H9 (cell line): ENCODE measurements at regions not wholly inside any gene's neighbourhood (a gene's known extent, or its start where the extent isn't known, plus 50 kb on each side); places are given as distances from the start of the nearest gene placed in this dataset.

Experiments
- DNase-seq: peaks from one replicate; pipeline ENCODE4 v3.0.0-alpha.2; 2017
- H2AFZ ChIP-seq: one replicate; pipeline ENCODE4 v1.6.1; 2013; ENCODE audit warnings: mild to moderate bottlenecking, low read length, control low read depth, moderate library complexity
- H2AK5ac ChIP-seq: 2 replicates; pipeline ENCODE4 v1.6.1; 2013; ENCODE audit warnings: low read length, control low read depth, mixed read lengths; ENCODE audit not compliant: insufficient read length
- H2BK120ac ChIP-seq: one replicate; pipeline ENCODE4 v1.6.1; 2013; ENCODE audit warnings: low read depth, mild to moderate bottlenecking, low read length, control low read depth, inconsistent platforms; ENCODE audit not compliant: poor library complexity, severe bottlenecking
- H2BK12ac ChIP-seq: 2 replicates; pipeline ENCODE4 v1.6.1; 2013; ENCODE audit warnings: low read length, control low read depth, mixed read lengths, low read depth; ENCODE audit not compliant: insufficient read length
- H2BK15ac ChIP-seq: 2 replicates; pipeline ENCODE4 v1.6.1; 2013; ENCODE audit warnings: low read depth, low read length, control low read depth
- H2BK20ac ChIP-seq: one replicate; pipeline ENCODE4 v1.6.1; 2013; ENCODE audit warnings: low read depth, mild to moderate bottlenecking, low read length, control low read depth, inconsistent platforms; ENCODE audit not compliant: poor library complexity, severe bottlenecking
- H2BK5ac ChIP-seq: 2 replicates; pipeline ENCODE4 v1.6.1; 2013; ENCODE audit warnings: low read length, control low read depth, mixed read lengths; ENCODE audit not compliant: insufficient read length
- H3K14ac ChIP-seq: 2 replicates; pipeline ENCODE4 v1.6.1; 2013; ENCODE audit warnings: low read length, control low read depth; ENCODE audit not compliant: insufficient read depth
- H3K18ac ChIP-seq: 2 replicates; pipeline ENCODE4 v1.6.1; 2013; ENCODE audit warnings: low read depth, mild to moderate bottlenecking, mixed read lengths, low read length, control low read depth; ENCODE audit not compliant: insufficient read length
- H3K23ac ChIP-seq: 2 replicates; pipeline ENCODE4 v1.6.1; 2013; ENCODE audit warnings: low read length, control low read depth, mixed read lengths, low read depth; ENCODE audit not compliant: insufficient read length
- H3K23me2 ChIP-seq: 2 replicates; pipeline ENCODE4 v1.6.1; 2013; ENCODE audit warnings: low read depth, mild to moderate bottlenecking, mixed read lengths, low read length, control low read depth; ENCODE audit not compliant: insufficient read length, poor library complexity, severe bottlenecking
- H3K27ac ChIP-seq: 2 replicates; pipeline ENCODE4 v1.5.1; 2013; ENCODE audit warnings: low read length, control low read depth, mixed read lengths, low read depth; ENCODE audit not compliant: insufficient read length
- H3K27me3 ChIP-seq: 2 replicates; pipeline ENCODE4 v1.6.1; 2013; ENCODE audit warnings: low read length, control low read depth, inconsistent platforms; ENCODE audit not compliant: insufficient read depth
- H3K4ac ChIP-seq: 2 replicates; pipeline ENCODE4 v1.6.1; 2013; ENCODE audit warnings: low read depth, mild to moderate bottlenecking, control low read depth, inconsistent platforms, low read length, moderate library complexity
- H3K4me1 ChIP-seq: 2 replicates; pipeline ENCODE4 v1.6.1; 2013; ENCODE audit warnings: low read length, control low read depth, inconsistent platforms; ENCODE audit not compliant: insufficient read depth
- H3K4me2 ChIP-seq: 2 replicates; pipeline ENCODE4 v1.6.1; 2013; ENCODE audit warnings: low read length, control low read depth, mixed read lengths; ENCODE audit not compliant: insufficient read length, insufficient read depth
- H3K56ac ChIP-seq: 2 replicates; pipeline ENCODE4 v1.6.1; 2013; ENCODE audit warnings: low read depth, mild to moderate bottlenecking, mixed read lengths, low read length, control low read depth; ENCODE audit not compliant: insufficient read length
- H3K79me1 ChIP-seq: 2 replicates; pipeline ENCODE4 v1.6.1; 2013; ENCODE audit warnings: low read depth, mild to moderate bottlenecking, moderate library complexity, low read length, control low read depth, inconsistent platforms; ENCODE audit not compliant: insufficient read depth, poor library complexity, severe bottlenecking
- H3K79me2 ChIP-seq: 2 replicates; pipeline ENCODE4 v1.6.1; 2013; ENCODE audit warnings: low read length, control low read depth, inconsistent platforms; ENCODE audit not compliant: insufficient read depth
- H3K9ac ChIP-seq: 2 replicates; pipeline ENCODE4 v1.6.1; 2013; ENCODE audit warnings: low read length, control low read depth, mixed read lengths; ENCODE audit not compliant: insufficient read length; ENCODE audit errors: extremely low read depth
- H3K9me3 ChIP-seq: one replicate; pipeline ENCODE4 v1.6.1; 2013; ENCODE audit warnings: low read depth, low read length, inconsistent platforms; ENCODE audit not compliant: control insufficient read depth
- H3T11ph ChIP-seq: one replicate; pipeline ENCODE4 v1.6.1; 2013; ENCODE audit warnings: mild to moderate bottlenecking, low read length, control low read depth, inconsistent platforms
- H4K20me1 ChIP-seq: one replicate; pipeline ENCODE4 v1.6.1; 2013; ENCODE audit not compliant: control insufficient read depth, insufficient read length, insufficient read depth
- H4K5ac ChIP-seq: 2 replicates; pipeline ENCODE4 v1.6.1; 2013; ENCODE audit warnings: low read depth, mild to moderate bottlenecking, mixed read lengths, low read length, control low read depth; ENCODE audit not compliant: insufficient read length
- H4K8ac ChIP-seq: replicated peaks from 2 replicates; pipeline ENCODE4 v1.6.1; 2013; ENCODE audit warnings: low read length, control low read depth, mixed read lengths, low read depth; ENCODE audit not compliant: insufficient read length
- H4K91ac ChIP-seq: 2 replicates; pipeline ENCODE4 v1.6.1; 2013; ENCODE audit warnings: low read depth, mild to moderate bottlenecking, moderate library complexity, mixed read lengths, low read length, control low read depth; ENCODE audit not compliant: insufficient read length
- H3K27ac Mint-ChIP-seq, 3 experiments: 2 replicates in 2 of 3; 3 replicates in 1 of 3; pipeline ENCODE4 v1.8.0; 2020 to 2021; ENCODE audit warnings: mixed read lengths in 3 of 3, mild to moderate bottlenecking in 1 of 3, moderate library complexity in 1 of 3
- H3K27me3 Mint-ChIP-seq: 2 replicates; pipeline ENCODE4 v1.8.0; 2021; ENCODE audit warnings: low read depth, mild to moderate bottlenecking, moderate library complexity, mixed read lengths
- H3K36me3 Mint-ChIP-seq, 3 experiments: 2 replicates in 2 of 3; 3 replicates in 1 of 3; pipeline ENCODE4 v1.8.0; 2020 to 2021; ENCODE audit warnings: low read depth in 3 of 3, mixed read lengths in 3 of 3; ENCODE audit not compliant: insufficient read depth in 1 of 3
- H3K4me1 Mint-ChIP-seq, 2 experiments: 2 replicates each; pipeline ENCODE4 v1.8.0; 2020; ENCODE audit warnings: mixed read lengths in 2 of 2
- H3K4me3 Mint-ChIP-seq, 2 experiments: 2 replicates in 1 of 2; 3 replicates in 1 of 2; pipeline ENCODE4 v1.8.0; 2020 to 2021; ENCODE audit warnings: mild to moderate bottlenecking in 2 of 2, mixed read lengths in 2 of 2, moderate library complexity in 1 of 2
- H3K9me3 Mint-ChIP-seq, 2 experiments: 2 replicates in 1 of 2; 3 replicates in 1 of 2; pipeline ENCODE4 v1.8.0; 2020; ENCODE audit warnings: mild to moderate bottlenecking in 2 of 2, mixed read lengths in 2 of 2, moderate library complexity in 1 of 2
- WGBS: extraction: QIAGEN DNeasy Blood & Tissue Kit; methylation state at CpG from one replicate; pipeline ENCODE4 v1.1.7; 2013; ENCODE audit warnings: missing lambda C conversion rate, low lambda C conversion rate, mixed read lengths; ENCODE audit not compliant: insufficient read length; ENCODE audit errors: extremely low coverage; 5-methylcytosine and 5-hydroxymethylcytosine counted together
- TF ChIP-seq, protein P1 (sequence below): fragments of 200-600 bp; sonication (generic); conservative IDR thresholded peaks from 3 replicates; pipeline ENCODE4 v1.8.0; 2021; ENCODE audit warnings: antibody characterized with exemption, mild to moderate bottlenecking

DNA sequence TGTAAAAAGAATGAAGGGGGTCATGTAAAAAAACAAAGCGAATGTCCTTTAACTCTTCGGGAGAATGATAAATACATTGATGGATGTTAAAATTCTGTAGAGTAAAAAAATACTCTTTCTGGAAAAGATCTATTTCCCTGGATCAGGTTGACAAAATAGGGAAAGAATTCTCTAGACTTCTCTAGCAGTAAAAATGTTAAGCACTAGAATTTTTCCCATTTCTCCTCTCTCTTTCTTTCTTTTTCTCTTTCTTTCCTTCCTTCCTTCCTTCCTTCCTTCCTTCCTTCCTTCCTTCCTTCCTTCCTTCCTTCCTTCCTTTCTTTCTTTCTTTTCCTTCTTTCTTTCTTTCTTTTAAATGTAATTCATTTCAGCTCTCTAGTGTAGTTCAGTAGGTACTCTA is 552.5 kb downstream of the LRFN5 start:
- WGBS: no CpG with 5 or more reads among the region's 2 CpGs
- H4K91ac ChIP-seq: no peak overlapping the region

More for the DNA sequence above, 552.5 kb downstream of the LRFN5 start:
- H3T11ph ChIP-seq: no peak overlapping the region
- no peak overlapping the region for H3K27ac ChIP-seq
- H2BK120ac ChIP-seq: no peak overlapping the region
- no peak overlapping the region for H4K5ac ChIP-seq
- no peak overlapping the region for H3K27ac Mint-ChIP-seq
- no peak overlapping the region for H2AK5ac ChIP-seq
- no peaks in the 10 kb centered on the region for H3K79me1 ChIP-seq
- TF ChIP-seq, protein P1, sequence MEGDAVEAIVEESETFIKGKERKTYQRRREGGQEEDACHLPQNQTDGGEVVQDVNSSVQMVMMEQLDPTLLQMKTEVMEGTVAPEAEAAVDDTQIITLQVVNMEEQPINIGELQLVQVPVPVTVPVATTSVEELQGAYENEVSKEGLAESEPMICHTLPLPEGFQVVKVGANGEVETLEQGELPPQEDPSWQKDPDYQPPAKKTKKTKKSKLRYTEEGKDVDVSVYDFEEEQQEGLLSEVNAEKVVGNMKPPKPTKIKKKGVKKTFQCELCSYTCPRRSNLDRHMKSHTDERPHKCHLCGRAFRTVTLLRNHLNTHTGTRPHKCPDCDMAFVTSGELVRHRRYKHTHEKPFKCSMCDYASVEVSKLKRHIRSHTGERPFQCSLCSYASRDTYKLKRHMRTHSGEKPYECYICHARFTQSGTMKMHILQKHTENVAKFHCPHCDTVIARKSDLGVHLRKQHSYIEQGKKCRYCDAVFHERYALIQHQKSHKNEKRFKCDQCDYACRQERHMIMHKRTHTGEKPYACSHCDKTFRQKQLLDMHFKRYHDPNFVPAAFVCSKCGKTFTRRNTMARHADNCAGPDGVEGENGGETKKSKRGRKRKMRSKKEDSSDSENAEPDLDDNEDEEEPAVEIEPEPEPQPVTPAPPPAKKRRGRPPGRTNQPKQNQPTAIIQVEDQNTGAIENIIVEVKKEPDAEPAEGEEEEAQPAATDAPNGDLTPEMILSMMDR: no peak
- H2BK5ac ChIP-seq: no peak overlapping the region
- H3K14ac ChIP-seq: no peak overlapping the region
- no peaks in the 10 kb centered on the region for H4K20me1 ChIP-seq
- no peak overlapping the region for H3K56ac ChIP-seq
- no peak overlapping the region for H3K23ac ChIP-seq
- H3K4me1 ChIP-seq: no peaks in the 10 kb centered on the region
- no peak overlapping the region for H2BK15ac ChIP-seq
- no peak overlapping the region for H3K18ac ChIP-seq
- no peaks in the 10 kb centered on the region for H3K79me2 ChIP-seq
- no peaks in the 10 kb centered on the region for H3K4me1 Mint-ChIP-seq
- no peaks in the 10 kb centered on the region for H3K9me3 ChIP-seq
- no peak overlapping the region for H2BK12ac ChIP-seq
- H3K27me3 Mint-ChIP-seq: no peaks in the 10 kb centered on the region
- H2BK20ac ChIP-seq: no peak overlapping the region
- no peak overlapping the region for H3K4ac ChIP-seq
- H3K27me3 ChIP-seq: no peaks in the 10 kb centered on the region
- H3K36me3 Mint-ChIP-seq: no peaks in the 10 kb centered on the region
- DNase-seq: no peak
- no peak overlapping the region for H2AFZ ChIP-seq
- H3K23me2 ChIP-seq: no peaks in the 10 kb centered on the region
- H3K9me3 Mint-ChIP-seq: no peaks in the 10 kb centered on the region; a peak in 1 of 5 replicates
- no peak overlapping the region for H3K9ac ChIP-seq
- H4K8ac ChIP-seq: no peak overlapping the region
- H3K4me3 Mint-ChIP-seq: no peak overlapping the region
- H3K4me2 ChIP-seq: no peak overlapping the region
